Osteocyte (in vitro differentiated cells): ENCODE measurements at regions not wholly inside any gene's neighbourhood (a gene's known extent, or its start where the extent isn't known, plus 50 kb on each side); places are given as distances from the start of the nearest gene placed in this dataset.

Experiments used
- DNase-seq: peaks from one replicate; pipeline ENCODE4 v3.0.0; 2021; ENCODE audit warnings: mixed read lengths; ENCODE audit not compliant: unreplicated experiment; ENCODE audit errors: extremely low spot score
- H3K27ac Mint-ChIP-seq: one replicate; pipeline ENCODE4 v1.8.0; 2021; ENCODE audit warnings: mild to moderate bottlenecking, mixed read lengths; ENCODE audit not compliant: unreplicated experiment
- H3K27me3 Mint-ChIP-seq: one replicate; pipeline ENCODE4 v1.8.0; 2021; ENCODE audit warnings: mixed read lengths; ENCODE audit not compliant: unreplicated experiment
- H3K36me3 Mint-ChIP-seq: one replicate; pipeline ENCODE4 v1.8.0; 2021; ENCODE audit warnings: mixed read lengths; ENCODE audit not compliant: unreplicated experiment
- H3K4me1 Mint-ChIP-seq: one replicate; pipeline ENCODE4 v1.8.0; 2021; ENCODE audit warnings: mixed read lengths; ENCODE audit not compliant: unreplicated experiment
- H3K4me3 Mint-ChIP-seq: one replicate; pipeline ENCODE4 v1.8.0; 2021; ENCODE audit warnings: mild to moderate bottlenecking, moderate library complexity, mixed read lengths; ENCODE audit not compliant: unreplicated experiment
- H3K9me3 Mint-ChIP-seq: one replicate; pipeline ENCODE4 v1.8.0; 2021; ENCODE audit warnings: mixed read lengths; ENCODE audit not compliant: unreplicated experiment
- CTCF ChIP-seq: fragments of 200-600 bp; sonication (generic); IDR thresholded peaks from 2 replicates; pipeline ENCODE4 v1.5.0; 2021; ENCODE audit warnings: antibody characterized with exemption, mild to moderate bottlenecking, moderate library complexity

- Mint-ChIP-seq H3K27me3 (no peaks in the 10 kb centered on the region), H3K27ac (no peak overlapping the region), H3K36me3 (no peaks in the 10 kb centered on the region), H3K9me3 (peaks cover 22% of the 10 kb centered on the region), H3K4me1 (no peaks in the 10 kb centered on the region), H3K4me3 (no peak overlapping the region)
- TF ChIP-seq CTCF = no peak
- DNase-seq = peak; percentile 80
Observed at GRCh38 chr22:47367993-47368945, 605.8 kb downstream of the TBC1D22A start.

- TF ChIP-seq CTCF = no peak
- Mint-ChIP-seq H3K9me3 (peaks cover 33% of the 10 kb centered on the region), H3K27me3 (no peaks in the 10 kb centered on the region), H3K27ac (no peak overlapping the region), H3K4me1 (no peaks in the 10 kb centered on the region), H3K36me3 (no peaks in the 10 kb centered on the region), H3K4me3 (no peak overlapping the region)
- DNase-seq = peak; percentile 69
Observed at GRCh38 chr22:47367107-47367690, 604.7 kb downstream of the TBC1D22A start.

- peaks cover 40% of the 10 kb centered on the region for H3K9me3 Mint-ChIP-seq
Observed at GRCh38 chr22:47366026-47366767, 603.7 kb downstream of the TBC1D22A start.

GRCh38 chr22:47361247-47361646, 598.8 kb downstream of the TBC1D22A start:
- Mint-ChIP-seq H3K36me3 (no peaks in the 10 kb centered on the region), H3K9me3 (peaks cover 59% of the 10 kb centered on the region), H3K4me3 (no peak overlapping the region), H3K27me3 (no peaks in the 10 kb centered on the region), H3K27ac (no peak overlapping the region), H3K4me1 (no peaks in the 10 kb centered on the region)
- no peak for TF ChIP-seq CTCF
- DNase-seq = no peak

More at GRCh38 chr22:47366026-47366767, 603.7 kb downstream of the TBC1D22A start:
- Mint-ChIP-seq H3K36me3 (no peaks in the 10 kb centered on the region), H3K4me3 (no peak overlapping the region), H3K4me1 (no peaks in the 10 kb centered on the region), H3K27me3 (no peaks in the 10 kb centered on the region), H3K27ac (no peak overlapping the region)
- peak; percentile 57 for DNase-seq
- TF ChIP-seq CTCF = no peak

- Mint-ChIP-seq H3K9me3 (peaks cover 42% of the 10 kb centered on the region), H3K4me1 (no peaks in the 10 kb centered on the region), H3K27me3 (no peaks in the 10 kb centered on the region), H3K36me3 (no peaks in the 10 kb centered on the region), H3K4me3 (no peak overlapping the region), H3K27ac (no peak overlapping the region)
- DNase-seq = peak; percentile 73
- no peak for TF ChIP-seq CTCF
Observed at GRCh38 chr22:47357493-47357892, 595.0 kb downstream of the TBC1D22A start.
